Lower leg skin (tissue), 3 donors: ENCODE measurements at regions not wholly inside any gene's neighbourhood (a gene's known extent, or its start where the extent isn't known, plus 50 kb on each side); places are given as distances from the start of the nearest gene placed in this dataset.

Experiments
- CTCF ChIP-seq, 3 donors: fragments of 450-650 bp; IDR thresholded peaks; one replicate each; pipeline ENCODE4 v1.5.1; 2016; ENCODE audit warnings: antibody characterized with exemption in 3 of 3, mild to moderate bottlenecking in 3 of 3, moderate library complexity in 2 of 3
- POLR2A ChIP-seq, 2 donors: fragments of 450-650 bp; IDR thresholded peaks; one replicate each; pipeline ENCODE4 v1.6.1; 2016 to 2017; ENCODE audit warnings: antibody characterized with exemption in 2 of 2, mild to moderate bottlenecking in 1 of 2, moderate library complexity in 1 of 2

GRCh38 chr3:109985943-109986555 lies 648.7 kb upstream of the DPPA4 start:
- no peak for TF ChIP-seq CTCF (IDR thresholded peaks at IDR 0.05)
- no peak for TF ChIP-seq POLR2A (IDR thresholded peaks at IDR 0.05)
